NCI-H226 (cell line): ENCODE measurements at regions not wholly inside any gene's neighbourhood (a gene's known extent, or its start where the extent isn't known, plus 50 kb on each side); places are given as distances from the start of the nearest gene placed in this dataset.

Source experiments
- DNase-seq: peaks from one replicate; pipeline ENCODE4 v3.0.0-alpha.2; 2015

DNA sequence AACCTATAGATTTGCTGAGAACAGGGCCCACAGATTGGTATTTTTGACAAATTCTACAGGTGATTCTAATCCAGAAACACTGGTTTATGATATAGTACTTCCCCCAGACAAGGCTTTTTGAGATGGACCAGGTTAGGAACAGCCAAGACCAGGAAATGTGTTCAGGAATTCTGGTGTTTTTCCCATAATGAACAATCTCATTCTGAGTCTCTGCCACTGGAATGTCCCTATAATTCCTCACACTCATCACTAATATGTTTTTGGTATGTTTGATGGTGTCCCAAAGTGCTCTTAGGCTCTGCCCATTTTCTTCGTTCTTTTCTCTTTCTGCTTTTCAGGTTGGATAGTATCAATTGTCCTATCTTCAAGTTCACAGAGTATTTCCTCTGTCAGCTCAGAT is 107.2 kb upstream of the IGFBP3 start:
- peak; percentile 1 for DNase-seq

DNA sequence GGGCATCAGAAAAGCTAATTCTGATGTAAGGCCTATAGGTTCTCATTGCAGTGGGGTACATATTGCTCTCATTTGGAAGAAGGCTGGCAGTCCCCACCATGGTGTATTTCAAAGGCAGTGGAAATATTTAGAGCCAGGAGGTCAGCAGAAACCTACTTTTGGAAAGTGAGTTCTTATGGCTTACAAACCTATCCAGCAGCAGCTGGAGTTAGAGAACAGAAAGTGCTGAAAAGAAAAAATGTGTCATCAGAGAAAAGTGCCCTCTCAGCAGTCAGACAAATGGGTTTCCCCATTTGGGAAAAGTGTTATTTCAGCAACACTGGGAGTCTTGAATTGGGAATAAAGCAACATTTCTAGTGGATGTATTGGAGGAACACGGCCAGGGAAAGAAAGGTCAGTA is 105.7 kb upstream of the IGFBP3 start:
- DNase-seq = no peak

- DNase-seq = no peak
Observed at GRCh38 chr7:46024263-46024916, 103.3 kb upstream of the IGFBP3 start.

- no peak for DNase-seq
Observed at GRCh38 chr7:46022397-46022796, 101.3 kb upstream of the IGFBP3 start.

DNA sequence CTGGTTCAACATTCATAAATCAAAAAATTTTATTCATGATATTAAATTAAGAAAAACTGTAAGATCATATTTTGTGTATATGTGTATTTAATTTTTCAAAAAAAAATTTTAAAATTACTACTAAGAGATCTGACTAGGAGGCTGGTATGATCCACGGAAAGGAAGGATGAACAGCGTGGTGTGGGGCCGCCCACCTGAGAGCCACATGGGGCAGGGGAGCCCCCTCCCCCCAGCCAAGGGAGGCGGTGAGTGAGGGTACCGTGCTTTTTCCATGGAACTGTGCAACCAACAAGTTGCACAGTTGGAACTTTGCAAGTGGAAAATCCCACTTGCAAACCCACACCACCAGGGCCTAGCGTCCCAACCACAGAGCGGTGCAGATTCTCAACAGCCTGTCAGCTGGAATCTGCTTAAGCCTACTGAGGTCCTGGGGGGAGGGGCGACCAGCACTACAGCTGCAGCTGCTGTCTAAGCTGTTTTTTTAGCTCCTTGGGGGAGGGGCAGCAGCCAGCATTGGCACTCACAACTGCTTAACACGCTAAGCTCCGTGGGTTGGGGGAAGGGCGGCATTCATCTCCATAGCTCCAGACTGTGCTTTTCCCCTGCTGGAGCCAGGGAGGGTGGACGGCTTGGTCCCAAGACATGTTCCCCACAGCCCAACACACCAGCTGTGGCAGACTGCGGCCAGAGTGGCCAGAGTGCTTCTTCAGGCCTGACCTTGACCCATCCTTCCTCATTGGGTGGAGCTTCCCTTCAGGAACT is 94.2 kb upstream of the IGFBP3 start:
- DNase-seq = no peak

- peak; percentile 52 for DNase-seq
Observed at GRCh38 chr7:46011501-46011900, 90.4 kb upstream of the IGFBP3 start.

DNA sequence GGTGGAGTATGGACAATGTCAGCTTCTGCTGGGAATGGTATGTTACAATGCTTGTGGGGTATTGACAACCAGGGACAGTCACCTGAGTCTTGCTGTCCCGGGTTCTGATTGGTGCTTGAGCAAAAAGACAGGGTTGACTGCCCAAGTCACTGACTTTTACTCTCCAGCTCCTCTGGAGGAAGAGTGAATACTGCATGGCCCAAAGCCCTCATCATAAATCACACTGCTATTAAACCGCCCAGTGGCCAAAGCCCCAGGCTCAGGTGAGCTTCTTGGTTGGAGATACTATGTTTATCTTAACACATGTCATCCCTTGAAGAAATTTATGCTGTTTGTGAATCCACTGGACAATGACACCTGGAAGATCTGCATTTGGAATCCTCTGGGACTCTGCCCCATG is 90.0 kb upstream of the IGFBP3 start:
- no peak for DNase-seq

- DNase-seq = no peak
Observed at GRCh38 chr7:46009211-46009610, 88.1 kb upstream of the IGFBP3 start.

DNA sequence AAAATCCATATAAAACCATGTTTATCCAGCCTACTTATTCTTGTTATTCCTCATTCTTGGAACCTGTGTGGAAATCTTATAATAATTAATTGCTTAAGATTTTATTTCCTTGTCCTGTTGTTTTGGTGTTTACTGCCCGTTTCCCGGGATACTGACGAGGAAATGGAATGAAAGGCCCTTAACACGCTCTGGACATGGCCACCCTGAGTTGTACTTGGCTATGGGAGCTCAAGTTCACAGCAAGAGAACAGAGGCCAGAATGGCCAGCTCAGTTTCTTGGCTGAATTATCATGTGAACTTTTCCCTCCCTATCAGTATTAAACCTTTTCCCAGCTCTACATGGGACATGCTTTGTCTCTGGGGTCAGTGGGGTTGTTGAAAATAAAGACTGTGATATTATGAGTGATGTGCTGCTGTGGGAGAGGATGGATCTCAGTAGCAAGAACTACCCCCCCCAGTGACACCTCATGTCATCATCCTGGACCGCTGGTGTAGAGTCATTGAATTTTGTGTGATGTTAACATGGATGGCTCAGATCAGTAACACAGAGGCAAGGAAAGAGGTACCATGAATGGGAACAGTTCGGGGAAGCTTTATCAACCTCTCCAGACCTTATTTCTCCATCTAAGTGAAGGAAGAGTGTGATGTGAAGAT is 87.0 kb upstream of the IGFBP3 start:
- no peak for DNase-seq

GRCh38 chr7:46007194-46007593 is 86.1 kb upstream of the IGFBP3 start:
- no peak for DNase-seq

DNA sequence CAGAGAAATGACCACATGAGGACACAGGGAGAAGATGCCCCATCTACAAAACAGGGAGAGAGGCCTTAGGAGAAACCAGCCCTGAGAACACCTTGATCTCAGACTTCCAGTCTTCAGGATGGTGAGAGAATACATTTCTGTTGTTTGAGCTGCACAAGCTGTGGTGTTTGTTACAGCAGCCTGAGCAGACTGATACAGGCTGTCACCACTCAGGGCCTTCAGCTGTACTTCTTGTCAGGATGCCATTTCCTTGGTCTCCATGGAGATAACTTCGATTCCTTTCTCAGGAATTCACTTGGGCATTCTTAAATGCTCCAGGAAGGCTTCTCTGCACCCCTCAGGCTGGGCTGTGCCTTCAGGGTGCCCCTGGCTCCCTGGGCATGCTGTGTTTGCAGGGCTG is 85.7 kb upstream of the IGFBP3 start:
- DNase-seq = no peak

DNA sequence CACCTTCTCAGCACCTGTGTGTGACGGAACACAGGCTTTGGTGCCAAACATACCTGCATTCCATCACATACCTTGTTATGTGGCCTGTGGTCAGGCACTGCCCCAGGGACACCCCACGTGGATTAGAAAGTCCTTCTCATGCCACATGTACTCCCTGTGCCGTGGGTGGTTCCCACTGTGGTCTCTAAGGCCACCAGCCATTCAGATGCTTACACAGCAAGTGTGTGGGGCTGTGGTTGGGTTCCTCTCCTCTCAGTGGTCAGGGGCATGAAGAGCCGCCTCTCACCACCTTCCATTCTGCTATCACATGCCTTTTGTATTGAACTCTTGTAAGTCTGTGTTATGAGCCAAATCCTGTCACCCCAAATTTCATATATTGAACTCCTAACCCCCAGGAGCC is 85.1 kb upstream of the IGFBP3 start:
- no peak for DNase-seq

- DNase-seq = no peak
Observed at GRCh38 chr7:46004965-46005364, 83.9 kb upstream of the IGFBP3 start.

DNA sequence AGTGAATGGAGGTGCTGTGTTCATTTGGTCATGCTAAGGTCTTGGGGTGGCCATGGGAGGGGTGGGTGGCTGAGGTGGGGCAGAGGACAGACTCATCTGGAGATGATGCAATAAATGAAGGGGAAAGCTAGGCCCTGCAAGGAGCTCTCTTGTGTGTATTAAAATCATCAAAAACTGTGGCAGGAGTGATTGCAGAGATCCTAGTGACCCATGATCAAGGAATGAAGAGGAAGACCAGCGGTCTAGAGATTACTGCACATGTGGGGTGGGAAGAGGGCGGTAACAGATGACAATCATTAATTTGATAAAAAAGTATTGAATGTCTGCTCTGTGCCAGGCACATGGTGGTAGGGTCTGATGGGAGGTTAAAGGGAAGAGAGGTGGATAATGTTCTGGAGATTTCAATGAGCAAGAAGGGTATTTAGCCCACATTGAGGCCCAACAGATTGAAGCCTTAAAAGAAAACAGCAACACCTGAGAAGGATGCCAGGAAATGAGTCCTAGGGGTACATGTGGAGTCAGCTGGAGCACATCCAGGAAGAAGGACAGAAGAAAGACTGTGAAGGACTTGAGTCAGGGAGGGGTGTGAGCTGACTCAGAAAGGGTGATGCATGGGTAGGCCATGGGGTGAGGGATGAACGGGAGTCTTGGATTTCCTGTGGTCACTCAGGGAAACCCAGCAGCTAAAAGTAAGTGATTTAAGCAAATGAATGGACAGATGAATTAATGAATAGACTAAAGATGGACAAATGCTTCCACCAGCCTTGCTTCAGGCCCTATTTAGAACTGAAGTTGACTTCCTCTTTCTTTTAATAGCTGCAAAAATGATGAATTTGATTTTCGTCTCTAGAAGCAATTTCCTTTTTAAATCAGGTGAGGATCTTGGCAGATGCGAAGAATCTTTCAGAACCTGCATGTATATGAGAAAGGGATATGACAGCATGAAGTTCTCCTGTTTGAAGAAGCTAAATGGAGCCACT is 83.1 kb upstream of the IGFBP3 start:
- DNase-seq = peak; percentile 97

DNA sequence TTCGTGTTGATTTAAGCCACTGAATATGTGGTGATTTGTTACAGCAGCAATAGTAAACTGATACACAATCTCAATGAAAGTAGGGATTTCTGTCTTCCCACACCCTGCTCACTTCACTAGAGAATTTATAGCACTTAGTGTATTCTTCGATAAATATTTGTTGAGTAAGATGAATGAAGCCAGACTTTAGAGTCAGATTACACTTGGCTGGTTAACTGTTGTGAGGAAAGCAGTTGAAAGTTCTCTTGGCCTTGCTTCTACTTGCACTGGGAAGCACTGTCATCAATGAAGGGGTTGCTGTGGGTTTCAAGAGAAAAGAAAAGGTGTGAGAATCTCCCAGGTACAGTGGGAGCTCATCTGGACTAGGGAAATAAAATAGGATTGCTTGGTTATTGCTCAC is 82.1 kb upstream of the IGFBP3 start:
- DNase-seq = no peak

- no peak for DNase-seq
Observed at GRCh38 chr7:46000513-46000912, 79.4 kb upstream of the IGFBP3 start.

GRCh38 chr7:45999541-45999940 is 78.5 kb upstream of the IGFBP3 start:
- no peak for DNase-seq

GRCh38 chr7:45998506-45998905 is 77.4 kb upstream of the IGFBP3 start:
- DNase-seq = no peak

- no peak for DNase-seq
Observed at GRCh38 chr7:45993621-45994020, 72.5 kb upstream of the IGFBP3 start.

DNA sequence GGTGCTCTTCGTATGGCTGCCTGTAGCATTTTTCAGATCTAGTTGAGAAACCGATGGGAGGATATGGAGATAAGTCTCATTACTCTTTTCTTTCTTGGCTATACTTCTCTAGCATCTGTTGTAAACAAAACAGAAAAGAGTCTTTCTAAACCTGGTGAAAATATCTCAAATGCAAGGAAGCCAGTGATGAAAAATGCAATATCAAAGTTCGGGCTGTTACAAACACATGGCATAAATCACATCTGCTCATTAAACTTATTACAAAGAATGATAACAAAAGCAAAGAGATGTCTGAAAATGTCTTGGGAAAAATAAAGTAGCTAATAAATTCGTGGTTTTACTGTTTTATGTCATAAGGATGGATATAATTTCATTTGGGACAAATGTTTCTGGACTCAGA is 71.8 kb upstream of the IGFBP3 start:
- DNase-seq = no peak

DNA sequence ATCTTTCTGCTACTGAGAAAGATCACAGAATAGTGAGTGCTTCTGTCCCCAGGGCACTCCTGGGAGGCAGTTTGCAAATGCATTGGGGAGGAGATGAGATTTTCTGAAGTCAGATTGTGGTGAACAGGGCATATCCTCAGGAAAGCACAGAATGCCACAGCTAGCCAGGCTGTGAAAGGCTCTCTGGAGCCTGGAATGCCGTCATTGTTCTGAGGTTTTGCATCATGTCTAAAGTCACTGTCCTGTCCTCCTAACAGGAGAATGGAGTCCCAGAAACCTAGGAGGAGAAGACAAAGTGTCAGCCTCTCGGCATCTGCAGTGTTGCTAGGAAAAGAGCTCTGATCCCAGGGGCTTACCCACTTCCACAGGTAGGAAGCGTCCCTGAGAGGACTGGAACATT is 69.2 kb upstream of the IGFBP3 start:
- no peak for DNase-seq

GRCh38 chr7:45988405-45989057 is 67.5 kb upstream of the IGFBP3 start:
- no peak for DNase-seq
